HG03139 (cell line): ENCODE measurements at regions not wholly inside any gene's neighbourhood (a gene's known extent, or its start where the extent isn't known, plus 50 kb on each side); places are given as distances from the start of the nearest gene placed in this dataset.

Source experiments
- ATAC-seq: cut with Tn5 transposase; IDR thresholded peaks from one replicate; pipeline ENCODE4 v1.9.1; 2021; ENCODE audit not compliant: unreplicated experiment

GRCh38 chr20:50272724-50273446, 82.3 kb downstream of the CEBPB start:
- no peak for ATAC-seq

GRCh38 chr20:50273601-50274491, 83.2 kb downstream of the CEBPB start:
- no peak for ATAC-seq

DNA sequence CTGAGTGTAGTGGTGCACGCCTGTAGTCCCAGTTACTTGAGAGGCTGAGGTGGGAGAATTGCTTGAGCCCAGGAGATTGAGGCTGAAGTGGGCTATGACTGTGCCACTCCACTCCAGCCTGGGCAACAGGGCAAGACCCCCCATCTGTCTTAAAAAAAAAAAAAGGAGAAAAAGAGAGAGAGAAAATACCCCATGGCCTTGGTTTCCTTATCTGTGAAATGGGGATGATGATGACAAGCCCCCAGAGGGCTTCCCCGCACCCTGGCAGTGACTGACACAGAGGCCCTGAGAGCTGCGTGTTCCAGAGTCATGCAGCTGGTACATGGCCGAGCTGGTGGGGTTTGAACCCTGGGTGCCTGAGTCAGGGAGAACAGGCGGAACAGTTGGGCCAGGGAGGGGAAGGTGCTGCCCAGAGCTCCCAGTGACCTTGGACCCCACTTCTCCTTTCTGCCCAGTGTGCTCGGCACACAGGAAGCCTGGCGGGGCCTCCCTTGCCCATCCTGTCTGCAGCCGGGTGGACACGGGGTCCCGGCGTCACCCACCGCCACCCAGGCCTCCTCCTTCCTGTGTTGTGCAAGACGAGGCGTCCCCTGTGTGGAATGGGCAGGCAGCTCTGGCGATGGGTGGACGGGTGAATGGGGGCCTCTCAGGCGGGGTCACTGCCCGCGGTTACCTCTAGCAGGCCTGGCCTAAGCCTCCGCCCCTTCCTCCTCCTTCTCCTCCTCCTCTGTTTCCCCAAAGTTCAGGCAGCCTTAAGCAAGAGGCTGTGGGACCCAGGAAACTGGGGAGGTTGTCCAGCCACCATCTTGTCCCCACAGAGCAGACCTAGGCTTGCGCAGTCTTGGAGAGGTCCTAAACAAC, 84.2 kb downstream of the CEBPB start:
- ATAC-seq: no peak

DNA sequence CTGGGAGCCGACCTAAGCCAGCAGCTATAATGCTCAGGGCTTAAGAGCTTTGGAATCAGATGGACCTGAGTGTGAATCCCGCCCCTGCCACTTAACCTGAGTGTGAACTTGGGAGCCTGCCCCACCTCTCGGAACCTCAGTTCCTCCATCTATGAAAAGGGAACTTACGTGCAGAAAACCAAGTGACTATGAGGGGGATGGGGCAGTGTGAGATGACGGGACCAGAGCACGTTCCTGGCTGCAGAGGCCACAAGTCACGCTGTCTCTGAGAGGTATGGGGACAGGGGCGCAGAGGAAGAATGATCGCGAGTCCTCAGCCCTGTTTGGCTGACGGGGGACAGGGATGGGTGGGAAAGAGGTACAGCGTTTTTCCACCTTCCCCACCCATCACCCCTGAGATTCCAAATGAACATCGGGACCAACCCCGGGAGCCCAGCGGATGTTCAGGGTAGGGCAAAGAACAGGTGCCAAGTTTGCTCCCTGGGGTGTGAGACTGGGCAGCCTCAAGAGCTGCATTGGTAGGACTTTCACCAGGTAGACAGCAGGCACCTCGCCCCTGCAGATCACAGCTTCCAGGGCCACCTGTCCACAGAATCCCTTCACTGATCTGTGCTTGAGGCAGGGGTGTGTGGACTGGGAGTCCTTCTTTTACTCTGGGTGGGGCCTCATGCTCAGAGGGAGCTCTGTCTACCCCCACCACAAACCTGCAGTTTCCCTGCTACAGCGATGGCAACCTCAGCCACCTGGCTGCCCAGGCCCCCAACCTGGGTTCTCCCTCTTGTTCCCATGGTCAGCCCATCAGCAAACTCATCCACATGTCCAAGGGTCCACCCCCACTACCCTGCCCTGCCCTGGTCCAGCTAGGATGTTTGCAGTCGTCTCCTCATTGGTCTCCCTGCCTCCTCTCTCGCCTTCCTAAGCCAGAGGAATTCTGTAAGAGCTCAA, 85.8 kb downstream of the CEBPB start:
- ATAC-seq: no peak

GRCh38 chr20:50277064-50277415, 86.4 kb downstream of the CEBPB start:
- no peak for ATAC-seq

- no peak for ATAC-seq
Observed at GRCh38 chr20:50277460-50278376, 87.1 kb downstream of the CEBPB start.

- ATAC-seq: no peak
Observed at GRCh38 chr20:50278377-50278683, 87.7 kb downstream of the CEBPB start.

DNA sequence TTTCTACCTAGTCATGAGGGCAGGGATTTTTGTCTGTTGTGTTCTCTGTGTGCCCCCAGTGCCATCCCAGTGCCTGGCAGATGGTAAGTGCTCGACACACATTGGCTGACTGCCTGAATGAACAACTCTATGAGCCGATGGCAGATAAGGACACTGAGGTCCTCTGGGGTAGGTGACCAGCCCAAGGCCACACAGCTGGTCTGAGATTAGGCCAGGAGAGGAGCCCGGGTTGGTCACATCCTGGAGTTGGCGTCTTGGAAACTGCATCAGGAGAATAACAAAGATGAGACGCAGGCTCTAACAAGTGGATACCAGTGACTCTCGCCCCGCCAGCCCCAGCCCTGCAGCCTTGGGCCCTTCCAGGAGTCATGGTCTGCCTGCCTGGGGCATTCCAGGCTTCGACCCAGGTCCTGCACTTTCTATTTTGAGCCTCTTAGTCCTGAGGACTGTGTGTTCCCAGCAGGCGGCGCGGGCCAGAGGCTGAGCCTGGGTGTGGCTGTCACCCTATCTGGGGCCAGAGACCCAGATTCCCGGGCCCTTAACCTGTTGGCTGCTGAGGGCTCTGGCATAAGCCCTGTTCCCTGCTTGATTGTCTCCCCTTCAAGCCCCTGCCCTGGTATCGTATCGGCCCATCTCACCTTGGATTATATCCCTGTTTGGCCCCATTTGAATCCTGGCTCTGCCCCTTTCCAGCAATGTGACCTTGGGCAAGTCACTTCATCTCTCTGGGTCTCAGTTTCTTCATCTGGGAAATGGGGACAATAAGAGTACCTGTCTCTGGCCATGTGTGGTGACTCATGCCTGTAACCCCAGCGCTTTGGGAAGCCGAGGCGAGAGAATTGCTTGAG, 88.3 kb downstream of the CEBPB start:
- no peak for ATAC-seq

- ATAC-seq: no peak
Observed at GRCh38 chr20:50279988-50280850, 89.6 kb downstream of the CEBPB start.

GRCh38 chr20:50280851-50281655, 90.4 kb downstream of the CEBPB start:
- no peak for ATAC-seq

DNA sequence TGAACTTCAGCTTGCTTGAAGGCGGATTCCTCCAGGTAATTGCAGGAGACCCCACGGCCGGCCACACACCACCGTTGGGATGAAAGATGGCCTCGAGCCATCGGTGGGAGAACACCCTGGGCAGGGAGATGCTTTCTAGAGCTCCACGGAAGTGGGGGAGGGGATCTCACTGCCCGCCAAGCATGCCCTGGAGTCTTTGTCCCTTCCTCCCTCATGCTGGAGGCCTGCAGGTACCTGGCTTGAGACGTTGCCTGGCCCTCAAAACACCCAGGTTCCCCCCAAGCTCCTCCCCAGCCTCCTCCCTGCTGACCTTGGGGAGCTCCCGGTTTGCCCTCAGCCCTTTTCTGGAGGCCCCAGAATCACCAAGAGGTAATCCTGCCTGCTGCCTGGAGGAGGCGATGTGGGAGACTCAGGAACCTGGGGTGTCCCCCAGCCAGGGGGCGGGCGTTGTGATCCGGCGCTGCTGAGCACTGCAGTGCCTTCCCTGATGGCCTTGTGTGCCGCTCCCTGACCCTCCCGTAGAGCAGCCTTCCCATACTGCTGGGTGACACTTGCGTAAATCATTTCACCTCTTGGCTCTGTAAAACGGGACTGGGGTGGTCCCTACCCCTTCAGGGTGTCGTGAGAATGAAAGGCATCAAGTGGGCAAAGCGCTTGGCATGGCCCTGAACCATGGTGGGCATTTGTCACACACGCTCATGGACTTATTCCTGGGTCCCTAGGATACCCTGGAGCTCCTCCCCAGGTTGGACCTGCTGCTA, 91.4 kb downstream of the CEBPB start:
- no peak for ATAC-seq

DNA sequence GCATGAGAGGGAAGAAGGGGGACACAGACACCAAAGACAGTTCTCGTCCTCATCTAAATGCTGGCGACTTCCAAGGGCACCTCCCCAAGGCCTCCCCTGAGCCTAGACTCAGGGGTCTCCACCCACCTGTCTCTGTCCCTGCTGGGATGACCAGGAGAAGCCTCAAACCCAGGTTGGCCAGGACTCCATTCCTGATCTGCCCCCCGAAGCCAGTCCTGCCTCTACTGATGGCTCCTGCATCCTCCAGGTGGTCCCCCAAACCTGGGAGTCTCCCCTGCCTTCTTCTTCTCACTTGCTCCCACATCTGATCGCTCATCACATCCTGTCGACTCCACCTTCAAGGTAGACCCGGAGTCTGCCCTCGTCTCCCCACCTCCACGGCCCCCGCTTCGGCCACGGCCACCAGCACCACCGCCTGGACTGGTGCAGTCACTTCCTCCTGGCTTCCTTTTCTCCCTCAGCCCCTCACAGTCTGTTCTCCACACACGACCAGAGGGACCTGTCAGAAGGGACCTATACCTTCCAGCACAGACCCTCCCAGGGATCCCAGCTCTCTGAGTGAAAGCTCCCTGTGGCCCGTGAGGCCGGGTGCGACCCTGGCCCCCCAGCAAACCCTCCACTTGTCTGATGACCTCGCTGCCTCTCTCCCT, 92.1 kb downstream of the CEBPB start:
- ATAC-seq: no peak

- no peak for ATAC-seq
Observed at GRCh38 chr20:50283370-50283769, 92.7 kb downstream of the CEBPB start.

DNA sequence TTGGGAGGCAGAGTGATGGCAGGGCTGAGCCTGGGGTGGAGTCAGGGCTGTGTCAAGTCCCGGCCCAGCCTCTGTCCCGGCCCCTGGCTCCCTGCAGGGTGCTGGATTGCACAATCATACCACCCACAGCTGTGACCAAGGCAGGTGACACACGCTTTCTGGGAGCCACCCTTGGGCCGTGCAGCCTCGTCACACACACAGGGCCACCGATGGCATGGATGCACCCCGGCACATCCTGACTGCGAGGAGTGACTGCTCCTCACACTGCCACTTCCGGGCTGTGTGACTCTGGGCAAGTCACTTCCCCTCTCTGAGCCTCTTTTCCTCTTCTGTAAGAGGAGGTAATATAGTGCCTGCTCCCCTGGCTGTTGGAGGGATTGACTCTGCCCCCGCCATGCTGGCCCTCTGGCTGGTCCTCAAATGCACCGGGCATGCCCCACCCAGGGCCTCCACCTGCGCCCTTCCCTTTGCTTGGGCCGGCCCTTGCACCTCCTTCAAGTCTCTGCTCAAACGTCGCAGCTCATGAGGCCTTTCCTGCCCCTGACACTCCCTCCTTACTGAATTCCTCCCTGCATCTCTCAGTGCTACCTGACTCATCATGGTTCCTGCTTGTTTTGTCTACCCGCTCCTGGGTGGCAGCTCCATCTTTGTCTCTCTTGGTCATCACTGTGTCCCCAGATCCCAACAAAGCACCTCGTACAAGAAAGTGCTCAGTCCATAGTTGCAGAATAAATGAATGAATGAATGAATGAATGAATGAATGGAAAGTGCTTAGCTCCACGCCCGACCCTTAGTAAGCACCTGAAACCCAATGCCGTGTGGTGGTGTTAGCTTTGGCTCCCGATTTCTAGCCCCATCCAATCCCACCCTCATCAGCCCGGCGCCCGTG, 93.5 kb downstream of the CEBPB start:
- no peak for ATAC-seq
